GM21381 (cell line): ENCODE measurements at regions not wholly inside any gene's neighbourhood (a gene's known extent, or its start where the extent isn't known, plus 50 kb on each side); places are given as distances from the start of the nearest gene placed in this dataset.
"Not testable (repeated sequence)": the region's sequence is repeated elsewhere in the genome, so short reads cannot be mapped to it uniquely, and the experiment has no call there.

Experiments
- ATAC-seq: cut with Tn5 transposase; IDR thresholded peaks from one replicate; pipeline ENCODE4 v1.9.1; 2021; ENCODE audit warnings: mild to moderate bottlenecking, moderate library complexity; ENCODE audit not compliant: unreplicated experiment

DNA sequence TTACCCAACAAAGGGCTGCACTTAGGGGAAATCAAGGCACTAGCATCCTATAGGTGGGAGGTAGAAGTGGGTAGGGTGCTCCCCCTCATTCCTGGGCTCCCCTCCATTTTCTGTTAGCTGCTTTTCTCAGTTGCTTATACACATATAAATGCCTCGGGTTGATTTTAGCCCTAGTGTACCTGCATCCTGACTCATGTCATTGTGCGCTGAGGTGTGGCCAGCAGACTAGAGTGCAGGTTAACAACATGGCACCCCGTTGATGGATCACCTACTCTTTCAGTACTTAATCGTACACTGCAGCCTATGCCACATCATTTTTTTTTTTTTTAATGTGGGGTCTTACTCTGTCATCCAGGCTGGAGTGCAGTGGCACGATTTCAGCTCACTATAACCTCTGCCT lies 144.0 kb upstream of the ITGB1 start:
- ATAC-seq, result no peak

GRCh38 chr10:33101392-33101787 lies 143.4 kb upstream of the ITGB1 start:
- no peak for ATAC-seq

- ATAC-seq, result no peak
Observed at GRCh38 chr10:33100781-33101391, 142.9 kb upstream of the ITGB1 start.

- ATAC-seq, result no peak
Observed at GRCh38 chr10:33099748-33100147, 141.7 kb upstream of the ITGB1 start.

- no peak for ATAC-seq
Observed at GRCh38 chr10:33098951-33099663, 141.1 kb upstream of the ITGB1 start.

- peak; percentile 63 for ATAC-seq
Observed at GRCh38 chr10:33095867-33096815, 138.1 kb upstream of the ITGB1 start.

GRCh38 chr10:33094263-33095051 lies 136.4 kb upstream of the ITGB1 start:
- ATAC-seq, result no peak

GRCh38 chr10:33093362-33093761 lies 135.3 kb upstream of the ITGB1 start:
- ATAC-seq, result no peak

DNA sequence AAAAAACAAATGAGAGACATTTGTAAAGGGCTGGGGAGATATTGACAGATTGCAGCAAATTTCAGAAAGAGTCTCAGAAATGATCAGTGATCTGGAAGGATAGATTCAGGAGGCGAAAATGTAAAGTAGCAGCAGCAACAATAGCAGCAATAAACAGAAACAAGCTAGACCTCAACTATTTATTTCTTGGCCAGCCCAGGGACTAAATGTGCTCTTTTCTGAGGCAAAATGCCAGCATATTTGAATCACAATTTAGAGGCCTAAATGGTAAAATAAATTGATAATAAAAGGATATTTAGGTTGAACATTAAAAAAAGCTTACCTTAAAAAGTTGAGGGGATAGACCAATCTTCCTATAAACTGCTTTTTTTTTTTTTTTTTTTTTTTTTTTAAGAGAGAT lies 134.6 kb upstream of the ITGB1 start:
- no peak for ATAC-seq

GRCh38 chr10:33091201-33091600 lies 133.2 kb upstream of the ITGB1 start:
- no peak for ATAC-seq

DNA sequence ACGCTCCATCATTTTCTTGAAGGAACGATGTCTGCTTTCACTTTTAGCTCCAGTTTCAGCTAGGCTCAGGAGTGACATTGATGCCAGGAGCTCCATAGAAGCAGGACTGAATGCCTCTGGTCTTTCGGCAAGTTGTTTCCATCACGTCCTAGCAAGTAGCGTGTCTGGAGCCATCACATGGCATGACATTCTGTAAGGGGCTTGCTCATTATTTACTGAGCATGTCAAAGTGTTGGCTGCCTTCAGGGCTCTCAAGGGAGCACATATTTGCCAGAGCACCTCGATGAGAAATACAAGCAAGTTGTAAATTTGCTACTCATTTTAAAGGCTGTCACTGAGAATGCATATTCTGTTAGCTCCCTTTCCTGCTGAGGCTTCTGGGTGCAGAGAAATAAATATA lies 131.0 kb upstream of the ITGB1 start:
- ATAC-seq, result no peak

GRCh38 chr10:33087922-33088321 lies 129.9 kb upstream of the ITGB1 start:
- no peak for ATAC-seq

DNA sequence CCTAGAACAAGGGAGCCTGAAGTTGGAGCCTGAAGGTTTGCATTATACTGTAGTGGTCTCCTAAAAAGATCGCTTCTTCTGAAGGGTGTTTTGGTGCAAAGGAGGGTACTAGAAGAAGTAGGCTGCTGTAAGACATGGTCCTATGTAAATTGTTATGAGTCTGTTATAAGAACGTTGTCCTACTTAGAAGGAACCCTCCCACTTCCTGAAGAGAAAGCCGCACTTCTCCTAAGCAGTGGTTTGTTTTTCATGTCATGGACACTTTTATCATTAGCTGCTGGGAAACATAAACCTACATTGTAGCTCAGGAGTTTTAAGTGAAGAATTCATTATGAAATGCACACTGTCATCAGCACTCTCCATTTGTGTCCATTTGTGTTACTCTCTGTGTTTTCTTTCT lies 129.1 kb upstream of the ITGB1 start:
- no peak for ATAC-seq

DNA sequence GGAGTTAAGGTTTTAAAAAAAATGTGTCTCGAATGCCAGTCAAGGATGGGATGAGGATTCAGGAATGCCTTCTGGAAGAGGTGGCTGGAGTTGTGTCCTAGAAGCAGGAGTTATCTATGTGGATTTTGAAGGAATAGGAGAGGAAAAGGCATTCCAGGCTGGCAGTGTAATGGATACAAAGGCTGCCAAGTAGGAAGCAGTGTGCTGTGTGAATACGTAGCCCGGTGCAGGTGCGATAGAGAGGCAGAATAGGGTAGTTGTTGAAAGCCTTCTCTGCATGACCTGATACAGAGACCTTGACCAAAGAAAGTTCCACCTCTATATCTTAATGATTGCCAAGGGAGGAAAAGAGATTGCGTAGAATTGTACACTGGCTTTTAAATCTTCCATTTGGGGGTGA lies 128.1 kb upstream of the ITGB1 start:
- no peak for ATAC-seq

DNA sequence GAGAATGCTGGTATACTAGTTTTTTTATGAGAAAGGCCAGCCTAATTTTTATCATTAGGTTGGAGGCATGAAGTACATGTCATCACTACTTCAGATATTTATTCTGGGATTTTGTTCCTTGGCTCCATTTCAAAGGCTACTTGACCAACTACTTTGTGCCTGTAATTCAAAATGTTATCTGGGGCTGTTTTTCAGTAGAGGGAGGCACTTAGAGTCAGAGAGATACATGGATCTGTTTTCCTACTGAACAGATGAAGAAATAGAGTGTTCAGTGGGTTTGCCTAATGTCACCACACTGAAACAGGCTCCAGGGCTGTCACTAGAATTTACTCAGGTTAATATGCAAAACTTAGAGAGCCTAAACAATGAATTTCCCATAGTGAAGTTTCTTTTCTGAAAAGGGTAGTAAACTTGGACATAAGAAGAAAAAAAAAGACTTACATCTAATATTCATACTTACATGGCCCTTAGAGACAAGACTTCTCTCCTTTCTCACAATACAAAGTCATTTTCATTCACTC lies 127.3 kb upstream of the ITGB1 start:
- no peak for ATAC-seq

DNA sequence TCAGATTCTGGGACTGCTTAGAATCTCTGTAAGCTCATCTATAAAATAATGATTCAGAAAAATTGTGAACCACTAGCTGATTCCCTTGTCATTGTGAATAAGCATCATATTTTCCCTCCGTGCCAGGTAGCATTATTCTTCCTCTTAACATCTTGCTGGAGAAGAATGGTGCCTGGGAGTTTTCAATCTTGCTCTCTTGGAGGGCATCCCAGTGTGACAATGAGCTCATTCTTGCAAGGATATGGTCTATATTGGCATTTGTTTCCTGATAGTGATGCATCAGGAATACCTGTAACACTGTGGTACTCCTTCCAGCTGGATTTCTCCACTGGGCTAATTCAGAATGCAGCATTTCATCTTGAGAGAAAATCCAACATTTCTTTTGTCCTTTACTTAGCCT lies 126.4 kb upstream of the ITGB1 start:
- no peak for ATAC-seq

GRCh38 chr10:33082373-33082895 lies 124.4 kb upstream of the ITGB1 start:
- no peak for ATAC-seq

GRCh38 chr10:33080467-33080866 lies 122.4 kb upstream of the ITGB1 start:
- ATAC-seq, result not testable (repeated sequence)

DNA sequence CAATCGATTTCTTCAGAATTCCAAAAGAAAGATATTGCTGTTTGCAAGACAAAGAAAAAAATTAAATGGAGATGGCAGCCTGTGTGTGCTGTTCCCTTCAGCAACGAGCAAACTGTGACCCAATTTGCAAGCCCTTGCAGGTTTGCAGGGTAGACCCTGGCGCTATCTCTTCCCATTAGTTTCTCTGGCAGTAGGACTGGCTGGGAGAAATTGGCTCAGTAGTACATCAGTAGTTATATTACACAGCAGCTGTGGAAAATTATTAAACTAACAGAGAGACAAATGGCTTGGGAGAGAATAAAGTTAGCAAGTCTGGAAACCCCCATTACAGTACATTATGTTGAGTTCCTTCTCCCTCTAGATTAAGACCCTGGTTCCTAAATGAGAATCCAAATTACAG lies 116.4 kb upstream of the ITGB1 start:
- ATAC-seq, result no peak

DNA sequence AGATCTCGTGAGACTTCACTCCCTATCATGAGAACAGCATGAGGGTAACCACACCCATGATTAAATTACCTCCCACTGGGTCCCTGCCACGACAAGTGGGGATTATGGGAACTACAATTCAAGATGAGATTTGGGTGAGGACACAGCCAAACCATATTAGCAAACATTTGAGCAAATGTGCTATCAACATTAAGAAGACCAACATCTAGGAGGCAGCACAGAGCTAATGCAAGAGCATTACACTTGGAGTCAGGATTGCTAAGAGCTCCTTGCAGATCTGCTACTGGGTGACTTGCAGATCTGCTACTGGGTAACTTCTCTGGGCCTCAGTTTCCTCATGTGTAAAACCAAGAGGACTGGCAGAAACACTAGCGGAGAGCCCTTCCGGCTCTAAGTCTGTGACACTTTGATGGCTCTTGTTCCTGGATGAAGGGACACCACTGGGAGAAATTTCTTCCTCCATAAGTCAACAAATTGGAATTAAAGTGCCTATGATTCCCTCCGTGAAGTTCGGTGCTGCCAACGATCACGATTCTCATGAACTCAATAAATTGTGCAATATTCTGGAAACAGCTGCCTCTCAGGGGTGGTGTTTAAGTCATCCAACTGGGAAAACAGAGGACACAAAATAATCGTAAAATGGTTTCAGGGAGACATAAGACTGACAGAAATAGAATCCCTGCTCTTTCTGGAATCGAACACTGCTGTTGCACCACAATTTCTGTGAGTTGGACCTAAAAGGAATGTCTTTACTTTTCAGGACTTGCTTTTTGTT lies 115.8 kb upstream of the ITGB1 start:
- ATAC-seq, result no peak
